DOHH2 (cell line): ENCODE measurements at regions not wholly inside any gene's neighbourhood (a gene's known extent, or its start where the extent isn't known, plus 50 kb on each side); places are given as distances from the start of the nearest gene placed in this dataset.

Experiments used
- CTCF ChIP-seq: fragments of 200-600 bp; sonication (generic); IDR thresholded peaks from one replicate; pipeline ENCODE4 v1.5.1; 2014; ENCODE audit warnings: antibody characterized with exemption, mild to moderate bottlenecking, low read depth, low read length; ENCODE audit not compliant: poor library complexity, severe bottlenecking
- EZH2phosphoT487 ChIP-seq: fragments of 200-600 bp; sonication (generic); IDR thresholded peaks from 2 replicates; pipeline ENCODE4 v1.6.1; 2017; ENCODE audit warnings: borderline replicate concordance, mild to moderate bottlenecking, antibody characterized with exemption, low read length, moderate library complexity, mixed read lengths

- no peak for TF ChIP-seq CTCF
- TF ChIP-seq EZH2phosphoT487, result no peak
These were observed 834.7 kb downstream of the RAPGEF2 start for GRCh38 chr4:159937595-159937994.
